H1 (cell line): ENCODE measurements at regions not wholly inside any gene's neighbourhood (a gene's known extent, or its start where the extent isn't known, plus 50 kb on each side); places are given as distances from the start of the nearest gene placed in this dataset.

ENCODE experiments used
- CTCF ChIA-PET: fragments of 300-600 bp; sonication (Branson Sonifier 250); formaldehyde crosslinking; loops from one replicate; lab custom pipeline; 2021; ENCODE audit not compliant: partially characterized antibody; lab: Charles Lee
- POLR2A ChIA-PET: fragments of 300-600 bp; sonication (Branson Sonifier 250); formaldehyde crosslinking; loops from one replicate; lab custom pipeline; 2021; ENCODE audit warnings: inconsistent platforms; ENCODE audit not compliant: partially characterized antibody; lab: Charles Lee
- DNase-seq, 2 experiments: peaks; one replicate each; pipeline versions ENCODE4 v3.0.0 to v3.0.0-alpha.2; 2010 to 2022; ENCODE audit warnings: low spot score in 2 of 2, low read depth in 1 of 2, mixed read lengths in 1 of 2
- FAIRE-seq: peaks from 2 replicates; lab custom pipeline; 2011; peaks lifted over from hg19 to GRCh38; lab: Jason Lieb, UNC
- H2AFZ ChIP-seq: 2 replicates; pipeline ENCODE4 v1.8.1; 2012; ENCODE audit warnings: low read length, inconsistent platforms
- H2AK5ac ChIP-seq: 2 replicates; pipeline ENCODE4 v1.6.1; 2013; ENCODE audit warnings: low read depth, low read length
- H2BK120ac ChIP-seq: replicated peaks from 2 replicates; pipeline ENCODE3; 2013; ENCODE audit warnings: low read depth, low read length, inconsistent platforms
- H2BK12ac ChIP-seq: 2 replicates; pipeline ENCODE4 v1.6.1; 2013; ENCODE audit warnings: low read depth, low read length
- H2BK15ac ChIP-seq: 2 replicates; pipeline ENCODE4 v1.6.1; 2013; ENCODE audit warnings: low read length
- H2BK20ac ChIP-seq: 2 replicates; pipeline ENCODE4 v1.6.1; 2013; ENCODE audit warnings: low read length
- H2BK5ac ChIP-seq: 2 replicates; pipeline ENCODE4 v1.6.1; 2013; ENCODE audit warnings: low read depth, low read length
- H3K14ac ChIP-seq: 2 replicates; pipeline ENCODE4 v1.6.1; 2013; ENCODE audit warnings: inconsistent platforms; ENCODE audit not compliant: insufficient read length
- H3K18ac ChIP-seq: 2 replicates; pipeline ENCODE4 v1.6.1; 2013; ENCODE audit warnings: low read length; ENCODE audit errors: extremely low read depth
- H3K23ac ChIP-seq: 2 replicates; pipeline ENCODE4 v1.6.1; 2013; ENCODE audit warnings: inconsistent platforms; ENCODE audit not compliant: insufficient read length
- H3K23me2 ChIP-seq: 2 replicates; pipeline ENCODE4 v1.6.1; 2013; ENCODE audit warnings: low read depth, low read length
- H3K27ac ChIP-seq: 2 replicates; pipeline ENCODE4 v1.6.1; 2011; ENCODE audit warnings: low read depth, low read length, inconsistent platforms
- H3K27me3 ChIP-seq, 4 experiments: replicated peaks in 1 of 4; 1 replicate in 1 of 4; 2 replicates in 3 of 4; pipeline versions ENCODE4 v1.6.1 to v1.8.1; 2011 to 2013; ENCODE audit warnings: low read length in 3 of 4, mild to moderate bottlenecking in 3 of 4, inconsistent platforms in 2 of 4, mixed read lengths in 2 of 4, moderate library complexity in 1 of 4; ENCODE audit not compliant: control insufficient read depth in 3 of 4, insufficient read depth in 3 of 4; ENCODE audit errors: extremely low read depth in 1 of 4
- H3K36me3 ChIP-seq, 4 experiments: 2 replicates each; pipeline versions ENCODE4 v1.6.1 to v1.8.1; 2011 to 2013; ENCODE audit warnings: mild to moderate bottlenecking in 4 of 4, low read length in 3 of 4, moderate library complexity in 2 of 4, control low read depth in 1 of 4, inconsistent platforms in 1 of 4; ENCODE audit not compliant: insufficient read depth in 4 of 4, control insufficient read depth in 2 of 4
- H3K4ac ChIP-seq: replicated peaks from 2 replicates; pipeline ENCODE3; 2013; ENCODE audit warnings: low read length, low read depth, mixed read lengths, inconsistent platforms; ENCODE audit not compliant: insufficient read length
- H3K4me1 ChIP-seq, 4 experiments: replicated peaks in 1 of 4; 1 replicate in 1 of 4; 2 replicates in 3 of 4; pipeline versions ENCODE4 v1.6.1 to v1.8.1; 2011 to 2013; ENCODE audit warnings: low read length in 3 of 4, inconsistent platforms in 2 of 4, mixed read lengths in 1 of 4; ENCODE audit not compliant: insufficient read depth in 4 of 4, control insufficient read depth in 3 of 4
- H3K4me2 ChIP-seq, 2 experiments: 2 replicates each; pipeline versions ENCODE4 v1.6.1 to v1.8.1; 2011 to 2013; ENCODE audit warnings: low read depth in 2 of 2, low read length in 2 of 2, control low read depth in 1 of 2, inconsistent platforms in 1 of 2, mild to moderate bottlenecking in 1 of 2; ENCODE audit not compliant: insufficient read depth in 1 of 2
- H3K4me3 ChIP-seq, 4 experiments: fragments of 200-600, 300-600 bp in 1 of 4; sonication (generic), shearing (Covaris generic), sonication (Bioruptor Twin) in 1 of 4; 2 replicates each; pipeline versions ENCODE4 v1.5.1 to v1.8.1; 2011 to 2016; ENCODE audit warnings: low read length in 4 of 4, low read depth in 3 of 4, control low read depth in 2 of 4, inconsistent platforms in 2 of 4, mild to moderate bottlenecking in 2 of 4, mixed read lengths in 1 of 4, moderate library complexity in 1 of 4; ENCODE audit not compliant: insufficient read depth in 2 of 4; ENCODE audit errors: extremely low read depth in 1 of 4
- H3K56ac ChIP-seq: replicated peaks from 2 replicates; pipeline ENCODE3; 2013; ENCODE audit warnings: low read depth, mild to moderate bottlenecking, mixed read lengths, low read length, inconsistent platforms; ENCODE audit not compliant: insufficient read length
- H3K79me1 ChIP-seq: 2 replicates; pipeline ENCODE4 v1.6.1; 2013; ENCODE audit warnings: low read depth, low read length, control low read depth
- H3K79me2 ChIP-seq, 2 experiments: 2 replicates each; pipeline versions ENCODE4 v1.6.1 to v1.8.1; 2012 to 2013; ENCODE audit warnings: low read length in 2 of 2, mild to moderate bottlenecking in 2 of 2, inconsistent platforms in 1 of 2; ENCODE audit not compliant: insufficient read depth in 2 of 2, control insufficient read depth in 1 of 2
- H3K9ac ChIP-seq, 4 experiments: replicated peaks in 1 of 4; 1 replicate in 1 of 4; 2 replicates in 3 of 4; pipeline versions ENCODE4 v1.6.1 to v1.8.1; 2011 to 2013; ENCODE audit warnings: low read depth in 3 of 4, low read length in 3 of 4, control low read depth in 2 of 4, mild to moderate bottlenecking in 2 of 4, moderate library complexity in 2 of 4, inconsistent platforms in 1 of 4; ENCODE audit errors: extremely low read depth in 1 of 4
- H3K9me3 ChIP-seq, 2 experiments: 2 replicates each; pipeline versions ENCODE4 v1.6.1 to v1.8.1; 2012 to 2013; ENCODE audit warnings: mild to moderate bottlenecking in 2 of 2, moderate library complexity in 2 of 2, control low read depth in 1 of 2, inconsistent platforms in 1 of 2, low read depth in 1 of 2, low read length in 1 of 2, mixed read lengths in 1 of 2; ENCODE audit not compliant: insufficient read depth in 2 of 2
- H4K20me1 ChIP-seq, 2 experiments: replicated peaks in 1 of 2; 2 replicates each; pipeline versions ENCODE3 to v1.8.1; 2011 to 2013; ENCODE audit warnings: inconsistent platforms in 2 of 2, low read length in 2 of 2, mild to moderate bottlenecking in 1 of 2; ENCODE audit not compliant: insufficient read depth in 2 of 2, control insufficient read depth in 1 of 2
- H4K5ac ChIP-seq: 2 replicates; pipeline ENCODE4 v1.6.1; 2013; ENCODE audit warnings: low read length, low read depth, mixed read lengths, inconsistent platforms; ENCODE audit not compliant: insufficient read length
- H4K8ac ChIP-seq: 2 replicates; pipeline ENCODE4 v1.8.0; 2013; ENCODE audit warnings: mild to moderate bottlenecking, moderate library complexity, low read length, inconsistent platforms; ENCODE audit not compliant: insufficient read depth; ENCODE audit errors: extremely low read depth
- H4K91ac ChIP-seq: replicated peaks from 2 replicates; pipeline ENCODE3; 2013; ENCODE audit warnings: low read length, mixed read lengths, inconsistent platforms; ENCODE audit not compliant: insufficient read length
- KDM4A ChIP-seq: IDR thresholded peaks from one replicate; pipeline ENCODE4 v1.7.1; 2012; ENCODE audit warnings: low read depth, mild to moderate bottlenecking, moderate library complexity, low read length, inconsistent platforms; ENCODE audit not compliant: severe bottlenecking
- SRF ChIP-seq: IDR thresholded peaks from 2 replicates; pipeline ENCODE4 v1.6.1; 2011; ENCODE audit warnings: mild to moderate bottlenecking, low read depth, low read length, moderate library complexity
- TEAD4 ChIP-seq: IDR thresholded peaks from 2 replicates; pipeline ENCODE4 v1.6.1; 2012; ENCODE audit warnings: low read depth, low read length, inconsistent platforms, mixed read lengths

DNA sequence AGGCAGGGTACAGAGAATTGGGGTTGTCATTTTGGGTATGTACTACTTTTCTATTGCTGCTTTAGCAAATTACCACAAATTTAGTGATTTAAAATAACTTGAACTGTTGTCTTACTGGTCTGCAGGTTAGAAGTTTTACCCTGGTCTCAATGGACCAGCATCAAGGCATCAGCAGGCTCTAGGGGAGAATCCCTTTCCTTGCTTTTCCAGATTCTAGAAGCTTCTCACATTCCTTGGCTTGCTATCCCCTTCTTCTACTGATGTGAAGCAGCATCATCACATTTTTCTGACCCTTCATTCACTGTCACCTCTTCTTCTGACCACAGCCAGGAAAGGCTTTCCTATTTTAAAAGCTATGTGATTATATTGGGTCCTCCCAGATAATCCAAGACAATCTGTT is 237.8 kb upstream of the RBMS1 start:
- H3K4me1 ChIP-seq: peaks cover 0 to 15% (median 2%) of the 10 kb centered on the region in 4 experiments; a peak in 2 of 7 replicates
- H3K27me3 ChIP-seq: no peaks in the 10 kb centered on the region
- H3K23ac ChIP-seq: no peak overlapping the region
- no peak overlapping the region for H2BK12ac ChIP-seq
- no peak overlapping the region for H4K91ac ChIP-seq
- no peak overlapping the region; the same call in 1 of the 2 replicates for H3K18ac ChIP-seq
- no peak overlapping the region for H3K4ac ChIP-seq
- H2BK5ac ChIP-seq: peak overlapping the region; percentile 19; the same call in 1 of the 2 replicates
- H2BK20ac ChIP-seq: no peak overlapping the region
- ChIA-PET CTCF (interaction anchor here (1.2 kb wide), 1 partner anchor 189 kb away, joined by 3 read pairs; no protein-coding TSS in a partner anchor), POLR2A (no interaction called here)
- no peaks in the 10 kb centered on the region for H3K9me3 ChIP-seq
- no peak overlapping the region for H2BK15ac ChIP-seq
- H3K79me2 ChIP-seq: no peaks in the 10 kb centered on the region
- peak overlapping the region; percentile 68 for H4K5ac ChIP-seq
- no peak overlapping the region for H3K14ac ChIP-seq
- no peak for TF ChIP-seq SRF
- no peak for TF ChIP-seq KDM4A
- 0 out of 2 replicates have a peak, but pooled peaks have one; percentile 39 for TF ChIP-seq TEAD4
- H4K20me1 ChIP-seq: no peaks in the 10 kb centered on the region
- no peaks in the 10 kb centered on the region for H3K36me3 ChIP-seq
- H3K27ac ChIP-seq: no peak overlapping the region
- peak overlapping the region; percentile 79 for H2BK120ac ChIP-seq
- no peak overlapping the region for H4K8ac ChIP-seq
- H3K23me2 ChIP-seq: no peaks in the 10 kb centered on the region
- no peak overlapping the region for H2AFZ ChIP-seq
- DNase-seq: no peak
- no peak overlapping the region for H3K9ac ChIP-seq
- H2AK5ac ChIP-seq: no peak overlapping the region
- H3K56ac ChIP-seq: no peak overlapping the region
- no peak overlapping the region for H3K4me2 ChIP-seq
- no peaks in the 10 kb centered on the region for H3K79me1 ChIP-seq
- FAIRE-seq: no peak
- H3K4me3 ChIP-seq: no peak overlapping the region
